GM20431 (cell line): ENCODE measurements at regions not wholly inside any gene's neighbourhood (a gene's known extent, or its start where the extent isn't known, plus 50 kb on each side); places are given as distances from the start of the nearest gene placed in this dataset.
"Not testable (repeated sequence)": the region's sequence is repeated elsewhere in the genome, so short reads cannot be mapped to it uniquely, and the experiment has no call there.

Experiments used
- in situ Hi-C: fragments of 300-500 bp; cut with MseI, MboI; formaldehyde crosslinking; loops from one replicate; pipeline ENCODE4 v1.15.0; 2020; ENCODE audit warnings: low sequenced_read_pairs; ENCODE audit not compliant: unreplicated experiment

GRCh38 chr6:12537389-12537788 is 179.2 kb upstream of the PHACTR1 start:
- in situ Hi-C loops, result no loop called here

GRCh38 chr6:12538881-12539357 is 177.6 kb upstream of the PHACTR1 start:
- in situ Hi-C loops, result no loop called here

- in situ Hi-C loops, result not testable (repeated sequence)
These were observed 174.1 kb upstream of the PHACTR1 start for GRCh38 chr6:12542319-12543115.

- in situ Hi-C loops, result no loop called here
These were observed 172.6 kb upstream of the PHACTR1 start for GRCh38 chr6:12543953-12544352.

GRCh38 chr6:12544821-12545565 is 171.6 kb upstream of the PHACTR1 start:
- in situ Hi-C loops, result no loop called here

GRCh38 chr6:12545619-12546409 is 170.8 kb upstream of the PHACTR1 start:
- in situ Hi-C loops, result no loop called here

GRCh38 chr6:12546410-12547002 is 170.1 kb upstream of the PHACTR1 start:
- in situ Hi-C loops, result no loop called here

GRCh38 chr6:12548526-12548925 is 168.0 kb upstream of the PHACTR1 start:
- in situ Hi-C loops, result no loop called here

GRCh38 chr6:12549445-12549844 is 167.1 kb upstream of the PHACTR1 start:
- in situ Hi-C loops, result not testable (repeated sequence)

- in situ Hi-C loops, result not testable (repeated sequence)
These were observed 161.7 kb upstream of the PHACTR1 start for GRCh38 chr6:12554820-12555219.

- in situ Hi-C loops, result no loop called here
These were observed 161.3 kb upstream of the PHACTR1 start for GRCh38 chr6:12555267-12555666.

GRCh38 chr6:12555781-12556180 is 160.8 kb upstream of the PHACTR1 start:
- in situ Hi-C loops, result no loop called here

GRCh38 chr6:12557765-12558164 is 158.8 kb upstream of the PHACTR1 start:
- in situ Hi-C loops, result no loop called here

- in situ Hi-C loops, result no loop called here
These were observed 156.3 kb upstream of the PHACTR1 start for GRCh38 chr6:12560315-12560714.

GRCh38 chr6:12566618-12567123 is 149.9 kb upstream of the PHACTR1 start:
- in situ Hi-C loops, result no loop called here

- in situ Hi-C loops, result no loop called here
These were observed 148.9 kb upstream of the PHACTR1 start for GRCh38 chr6:12567682-12568081.

GRCh38 chr6:12569646-12570045 is 146.9 kb upstream of the PHACTR1 start:
- in situ Hi-C loops, result no loop called here

- in situ Hi-C loops, result no loop called here
These were observed 146.0 kb upstream of the PHACTR1 start for GRCh38 chr6:12570461-12571030.
